HG03196 (cell line): ENCODE measurements at regions not wholly inside any gene's neighbourhood (a gene's known extent, or its start where the extent isn't known, plus 50 kb on each side); places are given as distances from the start of the nearest gene placed in this dataset.

ENCODE experiments used
- ATAC-seq: cut with Tn5 transposase; IDR thresholded peaks from one replicate; pipeline ENCODE4 v1.9.1; 2021; ENCODE audit not compliant: unreplicated experiment

DNA sequence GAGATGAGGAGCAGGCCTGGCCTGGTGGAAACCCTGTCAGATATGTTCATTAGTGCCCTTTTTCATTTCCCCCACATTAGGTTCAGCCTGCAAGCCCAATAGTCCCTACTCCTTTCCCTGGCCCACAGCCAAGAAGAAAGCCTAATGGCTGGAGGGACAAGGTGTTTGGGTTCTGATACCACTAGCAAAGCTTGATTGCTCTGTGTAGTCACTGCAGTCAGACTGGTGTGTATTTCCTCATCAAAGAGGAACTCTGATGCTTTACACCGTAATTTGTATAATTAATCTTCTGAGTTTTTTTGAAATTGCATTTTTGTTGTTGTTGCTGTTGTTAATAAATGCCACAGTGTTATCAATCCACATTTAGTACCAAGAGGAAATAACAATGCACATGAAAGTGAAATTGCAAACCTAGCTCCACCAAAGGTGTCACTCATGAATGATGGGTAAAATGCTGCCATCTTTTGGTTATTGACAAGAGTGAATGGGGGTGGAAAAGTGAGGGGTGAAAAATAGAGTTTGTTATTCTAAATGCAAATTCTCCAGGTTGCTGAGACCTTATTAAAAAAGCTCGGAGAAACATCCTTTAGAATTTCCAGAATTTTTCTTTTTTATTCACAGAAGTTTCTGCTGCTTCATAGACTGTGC, 320.2 kb upstream of the POU3F2 start:
- no peak for ATAC-seq

- ATAC-seq = no peak
These were observed 319.6 kb upstream of the POU3F2 start for GRCh38 chr6:98514796-98515195.

- ATAC-seq = no peak
These were observed 318.2 kb upstream of the POU3F2 start for GRCh38 chr6:98516206-98516605.

DNA sequence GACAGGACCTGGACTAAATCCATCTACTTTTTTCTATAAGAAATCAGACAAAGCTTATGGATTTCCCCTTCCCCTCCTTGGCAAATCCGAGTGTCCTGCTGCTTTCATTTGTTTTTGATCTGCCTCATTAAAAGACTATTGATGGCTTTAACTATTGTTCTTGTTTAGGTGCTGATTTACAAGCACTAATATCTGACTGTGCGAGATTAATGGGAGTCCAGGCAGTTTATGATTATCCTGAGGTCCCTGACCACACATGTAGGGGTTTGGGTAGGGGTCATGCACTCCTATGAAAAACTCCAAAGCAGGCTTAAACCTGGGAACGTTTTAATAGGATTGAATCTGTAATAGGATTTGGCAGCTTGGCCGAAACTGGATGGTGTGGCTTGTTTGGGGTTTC, 317.5 kb upstream of the POU3F2 start:
- no peak for ATAC-seq

DNA sequence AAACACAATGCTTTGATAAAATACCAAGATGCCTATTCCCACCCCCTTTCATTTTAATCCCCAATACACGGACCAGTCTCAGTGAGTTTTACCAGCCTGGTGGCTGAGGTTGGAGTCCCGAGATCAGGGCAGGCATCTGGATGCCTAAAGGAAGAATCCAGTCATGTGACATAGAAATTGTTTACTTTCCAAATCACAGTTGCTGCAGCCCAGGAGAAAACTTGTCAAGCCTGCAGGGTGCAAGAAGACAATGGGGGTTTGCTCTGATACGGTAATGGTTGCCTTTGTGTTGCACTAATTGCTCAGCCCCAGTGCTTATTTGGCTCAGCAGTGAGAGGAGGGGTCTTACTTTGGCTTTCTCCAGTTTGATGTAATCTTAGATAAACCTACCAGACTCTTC, 308.5 kb upstream of the POU3F2 start:
- no peak for ATAC-seq

DNA sequence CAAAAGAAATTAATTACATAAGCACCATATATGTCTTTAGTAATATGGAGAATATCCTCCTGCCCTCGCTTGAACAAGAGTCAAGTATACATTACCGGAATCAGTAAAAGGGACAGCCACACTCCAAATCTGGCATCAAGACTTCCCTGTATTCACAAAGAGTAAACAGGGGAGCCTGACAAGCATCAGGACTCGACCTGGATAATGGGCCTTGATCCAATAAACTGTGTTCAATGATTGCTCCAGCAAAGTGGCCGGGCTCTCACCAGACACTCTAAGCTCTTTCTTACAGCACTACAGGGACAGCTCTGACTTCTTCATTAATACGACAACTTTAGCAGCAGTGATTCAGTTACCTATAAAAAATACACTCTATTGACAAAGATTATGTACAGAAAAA, 307.9 kb upstream of the POU3F2 start:
- no peak for ATAC-seq

DNA sequence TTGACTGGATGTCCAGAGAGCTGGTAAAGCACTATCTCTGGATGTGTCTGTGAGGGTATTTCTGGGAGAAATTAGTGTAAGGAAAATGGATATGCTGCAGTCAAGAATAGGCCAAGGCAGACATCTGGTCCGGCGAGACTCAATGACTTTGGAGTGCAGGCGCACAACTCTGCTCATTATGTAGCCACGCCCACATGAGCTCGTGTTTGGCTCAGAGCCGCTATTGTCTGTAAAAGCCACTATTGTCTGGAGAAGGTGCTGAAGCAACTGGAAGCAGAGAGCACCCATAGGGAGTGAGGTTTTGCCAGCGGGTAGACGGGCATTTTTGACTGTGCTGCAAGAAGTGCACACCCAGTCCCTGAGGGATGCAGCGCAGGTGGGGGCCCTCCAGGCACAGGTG, 305.0 kb upstream of the POU3F2 start:
- no peak for ATAC-seq

DNA sequence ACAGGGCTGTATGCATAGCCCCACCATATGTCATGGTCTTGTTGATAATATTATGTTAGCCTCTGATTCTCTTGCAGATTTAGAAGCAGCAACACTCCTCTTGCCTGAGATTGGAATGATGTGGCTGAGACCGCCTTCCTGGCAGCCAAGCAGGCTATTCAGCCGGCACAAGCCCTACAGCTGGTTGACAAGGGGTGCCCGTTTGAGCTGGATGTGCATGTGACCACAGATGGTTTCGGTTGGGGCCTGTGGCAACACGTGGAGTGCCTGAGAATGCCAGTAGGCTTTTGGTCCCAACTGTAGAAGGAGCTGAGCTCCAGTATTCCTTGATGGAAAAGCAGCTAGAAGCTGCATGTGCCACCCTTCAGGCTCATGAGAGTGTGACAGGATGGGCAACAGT, 303.6 kb upstream of the POU3F2 start:
- no peak for ATAC-seq

GRCh38 chr6:98532004-98532403, 302.4 kb upstream of the POU3F2 start:
- ATAC-seq = no peak

DNA sequence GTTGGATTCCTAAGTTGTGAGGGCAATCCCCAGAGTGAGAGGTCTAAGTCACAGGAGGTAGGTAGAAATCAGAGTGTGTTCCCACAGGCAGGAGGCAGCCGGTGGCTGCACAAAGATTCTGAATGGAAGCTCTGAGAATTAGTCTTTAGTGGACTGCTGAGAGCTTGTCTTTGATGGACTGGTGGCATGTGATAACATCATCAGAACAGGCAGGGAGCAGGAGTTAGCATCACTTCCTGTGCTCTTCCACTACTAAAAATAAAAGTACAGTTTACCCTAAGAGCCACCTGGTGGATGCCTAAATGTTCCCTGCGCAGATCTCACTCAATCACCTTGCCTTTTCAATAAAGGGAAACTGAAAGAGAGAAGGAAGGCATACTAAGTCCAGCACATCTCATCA, 294.6 kb upstream of the POU3F2 start:
- ATAC-seq = no peak

- ATAC-seq = no peak
These were observed 288.0 kb upstream of the POU3F2 start for GRCh38 chr6:98546376-98546775.

DNA sequence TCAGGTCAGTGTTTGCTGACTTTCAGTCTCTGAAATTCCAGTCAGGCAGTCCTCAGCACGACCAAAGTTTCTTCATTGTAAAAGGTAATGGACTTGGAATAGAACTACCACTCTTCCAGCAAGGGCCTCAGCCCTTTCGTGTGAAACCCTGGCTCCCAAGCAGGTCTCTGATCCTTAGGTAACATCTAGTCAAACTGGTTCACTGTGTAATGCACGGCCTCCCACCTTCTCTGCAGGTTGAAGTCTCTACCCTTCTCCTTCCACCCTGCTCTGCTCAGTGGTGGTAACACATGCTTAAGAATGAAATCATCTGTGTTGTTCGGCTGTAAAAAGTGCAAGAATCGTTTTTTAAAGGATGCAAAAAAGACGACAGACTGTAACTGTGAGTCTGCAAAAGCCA, 287.2 kb upstream of the POU3F2 start:
- ATAC-seq = no peak

DNA sequence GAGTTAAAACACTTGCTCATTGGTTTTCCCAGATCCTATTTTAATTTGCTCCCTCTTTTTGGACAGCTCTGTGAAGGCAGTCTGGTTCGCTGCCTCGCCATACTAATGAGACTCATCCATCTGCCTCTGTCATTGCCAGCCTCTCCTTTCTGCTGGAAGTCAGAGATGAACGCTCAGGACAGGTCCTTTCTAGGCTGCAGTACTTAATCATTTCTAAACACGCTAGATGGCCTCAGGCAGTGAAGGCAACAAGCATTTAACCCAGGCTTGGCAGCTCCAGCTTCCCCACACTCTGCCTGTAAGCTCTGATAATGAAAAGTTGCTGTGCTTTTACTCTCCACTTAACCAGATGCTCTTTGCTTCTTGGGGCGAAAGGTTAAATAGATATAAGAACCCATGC, 286.7 kb upstream of the POU3F2 start:
- no peak for ATAC-seq

DNA sequence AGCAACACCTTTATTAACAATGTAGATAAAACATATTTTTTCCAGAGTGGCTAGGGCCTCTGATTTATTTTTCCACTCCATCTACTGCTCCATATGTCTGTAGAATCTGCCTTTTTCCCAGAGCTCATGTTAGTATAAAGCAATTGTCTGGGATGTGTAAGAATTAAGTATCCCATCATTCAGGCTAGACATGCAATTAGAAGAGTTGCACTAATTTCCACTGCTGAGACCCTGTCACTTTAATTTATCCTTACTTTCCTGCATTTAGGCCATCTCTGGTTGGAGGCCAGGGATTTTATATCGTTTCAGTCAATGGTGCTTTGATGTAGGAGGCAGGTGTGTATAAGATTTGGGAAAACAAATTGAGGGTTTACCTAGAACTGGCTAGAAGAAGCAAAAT, 286.1 kb upstream of the POU3F2 start:
- ATAC-seq = no peak

DNA sequence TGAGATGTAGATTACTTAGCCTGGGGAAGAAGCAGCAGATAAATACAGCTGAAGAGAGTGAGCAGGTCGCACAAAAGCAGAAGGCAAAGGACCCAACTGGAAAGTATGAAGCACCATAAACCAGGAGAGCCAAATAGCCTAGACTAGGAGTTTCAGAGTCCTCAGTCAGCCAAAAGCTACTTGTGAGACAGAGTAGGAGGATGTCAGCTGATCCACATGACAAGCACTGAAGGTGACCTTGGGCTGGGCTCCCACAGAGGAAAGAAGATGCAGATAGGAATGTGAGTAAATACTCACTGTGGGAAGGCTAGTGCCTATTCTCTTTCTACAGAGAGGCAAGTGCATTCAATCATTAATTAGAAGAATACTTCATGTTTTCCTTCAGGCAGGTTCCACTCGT, 274.0 kb upstream of the POU3F2 start:
- no peak for ATAC-seq

DNA sequence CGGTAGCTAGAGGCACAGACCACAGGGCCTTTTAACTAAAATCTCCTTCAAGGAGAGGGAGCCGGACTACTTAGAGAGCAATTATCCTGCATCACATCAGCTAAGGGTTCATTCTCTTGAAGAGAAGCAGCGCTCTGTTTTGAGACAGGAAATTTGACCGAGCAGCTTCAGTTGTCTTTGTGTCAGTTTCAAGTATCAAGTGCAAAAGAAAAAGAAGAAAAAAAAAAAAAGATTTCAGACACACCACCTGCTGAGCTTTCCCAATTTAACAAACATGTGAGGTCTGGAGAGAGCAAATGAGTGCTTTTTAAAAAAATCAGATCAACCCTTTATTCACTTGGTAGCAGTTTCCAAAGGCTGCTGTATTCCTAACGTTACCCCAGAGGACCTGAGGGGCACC, 273.5 kb upstream of the POU3F2 start:
- no peak for ATAC-seq

DNA sequence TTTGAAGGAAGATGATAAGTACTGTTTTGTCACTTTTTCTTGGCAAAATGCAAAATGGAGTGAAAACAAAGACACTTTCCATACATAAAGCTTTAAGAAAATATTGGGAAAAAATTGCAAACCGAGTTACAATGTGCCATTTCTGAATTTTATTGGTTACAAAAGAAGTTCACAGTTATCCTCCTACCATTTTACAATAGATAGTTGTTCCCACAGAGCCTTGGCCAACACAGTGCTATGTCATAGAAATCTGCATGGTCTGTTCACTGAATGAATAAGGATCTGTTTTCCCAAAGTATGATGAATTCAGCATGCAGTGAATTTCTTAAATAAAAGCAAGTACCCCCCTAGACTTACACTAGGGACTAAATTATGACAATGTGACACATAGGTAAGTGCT, 268.2 kb upstream of the POU3F2 start:
- ATAC-seq = no peak

GRCh38 chr6:98572579-98572978, 261.8 kb upstream of the POU3F2 start:
- ATAC-seq = no peak

GRCh38 chr6:98574984-98575383, 259.4 kb upstream of the POU3F2 start:
- ATAC-seq = no peak

GRCh38 chr6:98576791-98577190, 257.6 kb upstream of the POU3F2 start:
- no peak for ATAC-seq

- no peak for ATAC-seq
These were observed 256.4 kb upstream of the POU3F2 start for GRCh38 chr6:98578016-98578415.

DNA sequence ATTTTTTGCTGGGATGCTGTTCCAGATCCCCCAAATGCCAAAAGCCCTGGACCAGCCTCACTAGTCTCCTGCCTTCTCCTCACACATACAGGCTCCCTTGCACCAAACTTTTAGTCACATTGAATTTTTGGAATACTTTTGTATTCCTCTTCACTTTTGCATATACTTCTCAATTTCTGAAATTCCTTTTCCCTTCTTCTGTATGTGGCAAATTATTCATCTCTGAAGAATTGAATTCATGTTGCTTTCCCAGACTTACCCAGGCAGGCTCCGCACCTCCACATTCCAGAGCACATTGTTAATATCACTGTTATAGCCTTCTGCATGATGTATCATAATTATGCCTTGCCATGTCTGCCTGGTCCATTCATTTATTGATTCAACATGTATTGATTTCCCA, 255.3 kb upstream of the POU3F2 start:
- ATAC-seq = no peak

DNA sequence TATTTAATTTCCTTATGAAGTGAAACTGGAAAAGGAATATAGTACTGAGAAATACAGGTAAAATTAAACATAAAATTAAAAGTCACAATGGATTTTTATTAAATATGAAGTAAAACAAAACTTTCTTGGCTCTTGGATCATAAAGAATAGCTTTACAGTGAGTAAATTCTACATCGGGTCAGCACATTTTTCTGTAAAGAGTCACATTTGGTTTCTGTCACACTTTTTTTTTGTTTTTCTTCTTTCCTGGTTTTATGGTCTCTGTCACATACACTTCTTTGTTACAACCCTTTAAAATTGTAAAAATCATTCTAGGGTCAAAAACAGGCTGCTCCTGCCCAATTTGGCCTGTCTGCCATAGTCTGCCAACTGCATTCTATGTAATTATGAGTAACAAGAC, 254.4 kb upstream of the POU3F2 start:
- ATAC-seq = no peak

DNA sequence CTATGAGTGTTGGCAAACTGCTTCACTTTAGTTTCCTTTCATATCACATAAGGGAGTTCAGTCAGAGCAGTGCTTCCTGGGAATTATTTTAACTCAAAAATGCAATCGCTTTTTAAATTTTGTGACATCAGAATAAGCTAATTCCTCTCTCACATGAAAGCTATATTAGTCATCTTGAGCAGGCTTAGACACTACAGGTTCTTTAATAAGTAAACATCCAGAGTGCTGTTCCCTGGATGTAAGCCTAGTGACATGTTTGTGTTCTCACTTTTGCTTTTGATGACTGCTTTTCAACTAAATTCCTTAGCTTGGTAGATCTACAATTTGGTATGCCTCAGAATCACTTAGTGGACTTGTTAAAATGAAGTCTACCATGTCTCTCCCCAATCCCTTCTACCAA, 252.7 kb upstream of the POU3F2 start:
- ATAC-seq = no peak
